T-cell (primary cell): ENCODE measurements at regions not wholly inside any gene's neighbourhood (a gene's known extent, or its start where the extent isn't known, plus 50 kb on each side); places are given as distances from the start of the nearest gene placed in this dataset.

ENCODE experiments used
- ATAC-seq, 4 experiments: fragments of 200-7000 bp in 3 of 4; fragments of 150-1000 bp in 1 of 4; cut with Tn5 transposase; replicated peaks in 1 of 4; 1 replicate in 3 of 4; 2 replicates in 1 of 4; pipeline ENCODE4 v1.10.0; 2021; ENCODE audit warnings: moderate library complexity in 3 of 4, mild to moderate bottlenecking in 2 of 4, moderate number of reproducible peaks in 1 of 4
- CTCF ChIA-PET, 2 donors: fragments of 300-600 bp; sonication (Branson Sonifier 250); formaldehyde crosslinking; loops; one replicate each; lab custom pipeline; 2022; ENCODE audit warnings: antibody characterized with exemption in 2 of 2; lab: Charles Lee
- POLR2A ChIA-PET, 2 donors: fragments of 300-600 bp; sonication (Branson Sonifier 250); formaldehyde crosslinking; loops; one replicate each; lab custom pipeline; 2022; ENCODE audit warnings: antibody characterized with exemption in 2 of 2; lab: Charles Lee
- DNase-seq, 35 experiments: peaks; one replicate each; pipeline versions ENCODE4 v3.0.0 to v3.0.0-alpha.2; 2013 to 2023
- H3K27ac ChIP-seq: one replicate; pipeline ENCODE4 v1.5.1; 2013; ENCODE audit warnings: low read length
- H3K27me3 ChIP-seq, 2 experiments: replicated peaks in 1 of 2; 1 replicate in 1 of 2; 2 replicates in 1 of 2; pipeline versions ENCODE4 v1.6.1 to v1.7.0; 2013; ENCODE audit warnings: low read length in 1 of 2, mixed read lengths in 1 of 2; ENCODE audit not compliant: control insufficient read depth in 2 of 2, insufficient read depth in 2 of 2; ENCODE audit errors: extremely low read depth in 1 of 2
- H3K36me3 ChIP-seq, 2 donors: 1 replicate in 1 of 2; 2 replicates in 1 of 2; pipeline versions ENCODE4 v1.6.1 to v1.7.0; 2013; ENCODE audit warnings: low read length in 1 of 2; ENCODE audit not compliant: control insufficient read depth in 2 of 2, insufficient read depth in 1 of 2; ENCODE audit errors: extremely low read depth in 1 of 2
- H3K4me1 ChIP-seq, 2 experiments: 1 replicate in 1 of 2; 2 replicates in 1 of 2; pipeline versions ENCODE4 v1.6.1 to v1.7.0; 2013; ENCODE audit warnings: low read length in 2 of 2, mixed read lengths in 1 of 2; ENCODE audit not compliant: insufficient read depth in 2 of 2, control insufficient read depth in 1 of 2; ENCODE audit errors: extremely low read depth in 1 of 2
- H3K4me3 ChIP-seq, 2 donors: 1 replicate in 1 of 2; 2 replicates in 1 of 2; pipeline versions ENCODE4 v1.5.1 to v1.7.0; 2013; ENCODE audit warnings: mild to moderate bottlenecking in 2 of 2, low read length in 1 of 2, moderate library complexity in 1 of 2; ENCODE audit not compliant: control insufficient read depth in 1 of 2; ENCODE audit errors: extremely low read depth in 1 of 2
- H3K9me3 ChIP-seq: 2 replicates; pipeline ENCODE4 v1.7.0; 2013
- H3K27ac Mint-ChIP-seq, 2 donors: one replicate each; pipeline ENCODE4 v1.8.0; 2020 to 2021; ENCODE audit warnings: mild to moderate bottlenecking in 2 of 2, mixed read lengths in 2 of 2
- H3K27me3 Mint-ChIP-seq, 2 donors: one replicate each; pipeline ENCODE4 v1.8.0; 2021 to 2022; ENCODE audit warnings: mixed read lengths in 2 of 2
- H3K36me3 Mint-ChIP-seq: one replicate; pipeline ENCODE4 v1.8.0; 2021; ENCODE audit warnings: mixed read lengths
- H3K4me1 Mint-ChIP-seq, 3 donors: one replicate each; pipeline ENCODE4 v1.8.0; 2020 to 2022; ENCODE audit warnings: mixed read lengths in 3 of 3, mild to moderate bottlenecking in 1 of 3
- H3K4me3 Mint-ChIP-seq, 3 donors: one replicate each; pipeline ENCODE4 v1.8.0; 2020 to 2022; ENCODE audit warnings: mild to moderate bottlenecking in 3 of 3, mixed read lengths in 3 of 3, moderate library complexity in 3 of 3
- H3K9me3 Mint-ChIP-seq, 3 donors: one replicate each; pipeline ENCODE4 v1.8.0; 2020 to 2022; ENCODE audit warnings: mixed read lengths in 3 of 3
- WGBS: methylation state at CpG from one replicate; pipeline ENCODE4 v1.1.5; 2013; ENCODE audit warnings: missing lambda C conversion rate; ENCODE audit not compliant: insufficient coverage; 5-methylcytosine and 5-hydroxymethylcytosine counted together

DNA sequence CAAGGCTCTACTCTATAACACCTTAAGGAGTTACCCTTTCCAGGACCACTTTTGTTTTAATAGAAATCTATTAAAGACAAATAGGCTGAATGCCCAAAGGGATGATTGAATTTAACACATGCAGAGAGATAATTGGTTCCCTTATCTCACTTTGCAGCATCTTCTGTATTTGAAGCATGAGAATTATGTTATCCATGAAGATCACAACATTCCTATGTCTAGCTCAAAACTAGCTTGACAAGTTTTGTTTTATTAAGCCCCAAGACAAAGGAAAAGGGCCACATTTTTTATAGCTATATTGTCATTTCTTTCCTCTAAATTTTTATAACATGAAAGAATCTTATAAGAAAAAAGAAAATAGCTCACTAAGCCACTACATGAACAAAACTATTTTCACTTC, 57.9 kb upstream of the FTMT start:
- Histone ChIP-seq H3K4me3 (no peak overlapping the region), H3K36me3 (no peaks in the 10 kb centered on the region), H3K9me3 (no peaks in the 10 kb centered on the region), H3K27ac (no peak overlapping the region), H3K4me1 (no peaks in the 10 kb centered on the region), H3K27me3 (no peaks in the 10 kb centered on the region)
- ChIA-PET CTCF (no interaction called here), POLR2A (no interaction called here)
- Mint-ChIP-seq H3K4me3 (no peak overlapping the region), H3K9me3 (peaks cover 0 to 11% (median 5%) of the 10 kb centered on the region in 3 donors), H3K27me3 (no peaks in the 10 kb centered on the region), H3K27ac (no peak overlapping the region), H3K36me3 (no peaks in the 10 kb centered on the region), H3K4me1 (no peaks in the 10 kb centered on the region)
- ATAC-seq (no peak), DNase-seq (no peak)

DNA sequence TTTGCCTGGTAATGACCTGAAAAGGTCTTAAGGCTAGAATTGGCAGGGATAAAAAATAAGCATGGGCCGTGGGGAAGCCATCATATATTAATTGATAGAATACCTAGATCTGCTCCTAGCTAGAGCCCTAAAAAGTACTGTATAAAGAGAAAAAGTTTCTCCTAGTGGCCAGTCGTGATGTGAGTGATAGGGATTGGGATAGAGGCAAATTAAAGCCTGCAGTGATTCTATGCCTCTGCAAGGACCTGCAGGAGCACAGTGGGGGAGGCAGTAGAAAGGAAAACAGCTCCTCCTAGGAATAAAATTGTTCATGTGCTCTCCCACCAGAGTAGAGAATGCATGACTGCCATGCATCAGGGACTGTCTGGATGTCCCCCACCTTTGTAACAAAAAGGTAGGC, 56.2 kb upstream of the FTMT start:
- CTCF ChIA-PET, result no interaction called here
- Mint-ChIP-seq H3K4me3 (no peak overlapping the region), H3K27me3 (no peaks in the 10 kb centered on the region), H3K36me3 (no peaks in the 10 kb centered on the region), H3K4me1 (no peaks in the 10 kb centered on the region), H3K9me3 (peaks cover 0 to 8% (median 4%) of the 10 kb centered on the region in 3 donors), H3K27ac (no peak overlapping the region)
- WGBS, result 29% methylated on average over 1 of the region's 2 CpGs
- Histone ChIP-seq H3K4me3 (no peak overlapping the region), H3K27me3 (no peaks in the 10 kb centered on the region), H3K27ac (no peak overlapping the region), H3K9me3 (no peaks in the 10 kb centered on the region), H3K4me1 (no peaks in the 10 kb centered on the region), H3K36me3 (no peaks in the 10 kb centered on the region)
- no peak for ATAC-seq
- DNase-seq, result no peak
- POLR2A ChIA-PET, result no interaction called here

DNA sequence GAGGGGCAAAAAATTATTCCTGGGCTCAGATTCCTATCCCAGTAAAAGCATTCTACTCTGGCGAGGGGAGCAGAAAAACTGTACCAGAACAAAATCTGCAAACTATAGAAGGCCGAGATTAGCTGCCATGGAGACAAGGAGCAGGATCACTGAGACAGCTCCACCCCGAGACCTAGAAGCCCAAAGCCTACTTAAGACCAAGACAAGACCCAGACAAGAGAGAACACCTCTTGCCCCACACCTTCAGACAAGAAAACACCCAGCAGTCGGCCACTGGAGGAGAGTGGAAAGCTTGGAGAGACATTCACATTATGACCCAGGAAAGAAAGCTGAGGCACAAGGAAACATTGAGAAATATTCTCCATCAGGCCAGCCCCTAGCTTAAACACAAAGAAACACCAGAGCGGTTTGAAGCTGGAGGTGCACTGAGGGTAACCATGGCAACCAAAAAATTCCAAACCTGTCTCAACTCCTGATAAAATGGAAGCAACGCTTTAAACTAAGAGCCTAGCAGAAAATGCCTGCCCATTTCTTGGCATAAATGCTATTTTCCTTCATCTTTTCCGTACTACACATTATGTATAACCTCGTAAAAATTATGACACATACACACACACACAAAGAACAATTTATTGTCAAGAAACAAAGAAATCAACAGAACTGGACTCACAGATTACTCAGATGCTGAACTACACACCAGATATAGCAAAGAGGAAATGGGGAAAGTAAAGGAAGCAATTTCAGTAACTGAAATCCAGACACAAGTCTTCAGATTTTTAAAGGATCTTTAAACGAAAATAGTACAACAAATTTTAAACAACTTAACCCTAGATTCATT, 53.8 kb upstream of the FTMT start:
- H3K27me3 Mint-ChIP-seq, result no peaks in the 10 kb centered on the region
- CTCF ChIA-PET, result no interaction called here
- no peaks in the 10 kb centered on the region for H3K4me1 Mint-ChIP-seq
- H3K4me1 ChIP-seq, result no peaks in the 10 kb centered on the region
- WGBS, result no CpG with 5 or more reads among the region's 9 CpGs
- H3K27ac ChIP-seq, result no peak overlapping the region
- ATAC-seq (no peak), DNase-seq (no peak)
- H3K4me3 ChIP-seq, result no peak overlapping the region
- no peaks in the 10 kb centered on the region for H3K36me3 Mint-ChIP-seq
- H3K27me3 ChIP-seq, result no peaks in the 10 kb centered on the region
- peaks cover 0 to 4% (median 0%) of the 10 kb centered on the region in 3 donors for H3K9me3 Mint-ChIP-seq
- no peaks in the 10 kb centered on the region for H3K9me3 ChIP-seq
- H3K4me3 Mint-ChIP-seq, result no peak overlapping the region
- H3K27ac Mint-ChIP-seq, result no peak overlapping the region
- no peaks in the 10 kb centered on the region for H3K36me3 ChIP-seq
- POLR2A ChIA-PET, result no interaction called here
